ENCODE measurements at regions not wholly inside any gene's neighbourhood (a gene's known extent, or its start where the extent isn't known, plus 50 kb on each side); places are given as distances from the start of the nearest gene placed in this dataset.

GRCh38 chr16:86345516-86345915 lies 164.8 kb upstream of the FOXF1 start:
- no peak overlapping the region for H3K4ac ChIP-seq (ENCODE audit: low read length)
- no peak overlapping the region for H2BK12ac ChIP-seq (ENCODE audit: low read length)
- no peaks in the 10 kb centered on the region for H3K4me1 ChIP-seq (ENCODE audit: control insufficient read depth in 2 of 2, insufficient read depth in 1 of 2, low read depth in 1 of 2, low read length in 2 of 2)
- H3K79me1 ChIP-seq (ENCODE audit: low read depth, low read length), result no peaks in the 10 kb centered on the region
- H3K4me3 ChIP-seq (ENCODE audit: low read length in 2 of 2), result no peak overlapping the region
- H2BK120ac ChIP-seq (ENCODE audit: low read depth, low read length), result no peak overlapping the region
- no peak overlapping the region for H2BK15ac ChIP-seq (ENCODE audit: low read length)
- no peak overlapping the region for H2BK5ac ChIP-seq (ENCODE audit: low read length)
- no peak overlapping the region for H2AK5ac ChIP-seq (ENCODE audit: low read depth, low read length)
- no peak overlapping the region for H3K4me2 ChIP-seq (ENCODE audit: insufficient read depth, low read length, poor library complexity, severe bottlenecking)
- no peaks in the 10 kb centered on the region for H3K36me3 ChIP-seq (replicated peaks in 1 of 2; ENCODE audit: control insufficient read depth in 2 of 2, insufficient read depth in 2 of 2, low read length in 2 of 2)
- H3K27me3 ChIP-seq (ENCODE audit: control insufficient read depth in 3 of 3, insufficient read depth in 3 of 3, low read depth in 1 of 3, low read length in 3 of 3), result peaks cover 0 to 40% (median 11%) of the 10 kb centered on the region in 3 experiments
- no peak overlapping the region for H3K27ac ChIP-seq (replicated peaks; ENCODE audit: low read length)
- DNase-seq (ENCODE audit: low spot score), result no peak
- no CpG with 5 or more reads among the region's 12 CpGs for WGBS, 2 donors (ENCODE audit: extremely low coverage in 2 of 2, insufficient read length in 2 of 2, insufficient replicate concordance in 1 of 2)
- H3K23ac ChIP-seq (ENCODE audit: low read depth, low read length, poor library complexity), result no peak overlapping the region
- H3K9ac ChIP-seq (ENCODE audit: low read depth, low read length, poor library complexity), result no peak overlapping the region
- no peak overlapping the region for H4K91ac ChIP-seq (ENCODE audit: low read depth, low read length, poor library complexity)
- no peak overlapping the region for H3K18ac ChIP-seq (ENCODE audit: low read length)
- H2AFZ ChIP-seq (ENCODE audit: low read length), result no peak overlapping the region
- no peak overlapping the region for H4K8ac ChIP-seq (ENCODE audit: low read depth, low read length)
- no peaks in the 10 kb centered on the region for H3K9me3 ChIP-seq (replicated peaks in 1 of 2; ENCODE audit: control insufficient read depth in 2 of 2, insufficient read depth in 1 of 2, low read depth in 1 of 2, low read length in 2 of 2)
- H3K14ac ChIP-seq (ENCODE audit: low read length), result no peak overlapping the region

GRCh38 chr16:86346034-86346433 lies 164.3 kb upstream of the FOXF1 start:
- Histone ChIP-seq H2AFZ (ENCODE audit: low read length) (no peak overlapping the region), H3K18ac (ENCODE audit: low read length) (no peak overlapping the region), H2BK15ac (ENCODE audit: low read length) (no peak overlapping the region), H3K27ac (replicated peaks; ENCODE audit: low read length) (no peak overlapping the region), H3K27me3 (ENCODE audit: control insufficient read depth in 3 of 3, insufficient read depth in 3 of 3, low read depth in 1 of 3, low read length in 3 of 3) (peaks cover 0 to 43% (median 11%) of the 10 kb centered on the region in 3 experiments), H3K14ac (ENCODE audit: low read length) (no peak overlapping the region), H3K4me2 (ENCODE audit: insufficient read depth, low read length, poor library complexity, severe bottlenecking) (no peak overlapping the region), H3K36me3 (replicated peaks in 1 of 2; ENCODE audit: control insufficient read depth in 2 of 2, insufficient read depth in 2 of 2, low read length in 2 of 2) (no peaks in the 10 kb centered on the region), H4K91ac (ENCODE audit: low read depth, low read length, poor library complexity) (no peak overlapping the region), H3K4ac (ENCODE audit: low read length) (no peak overlapping the region), H3K4me3 (ENCODE audit: low read length in 2 of 2) (no peak overlapping the region), H3K9ac (ENCODE audit: low read depth, low read length, poor library complexity) (no peak overlapping the region), H3K4me1 (ENCODE audit: control insufficient read depth in 2 of 2, insufficient read depth in 1 of 2, low read depth in 1 of 2, low read length in 2 of 2) (no peaks in the 10 kb centered on the region), H3K23ac (ENCODE audit: low read depth, low read length, poor library complexity) (no peak overlapping the region), H3K9me3 (replicated peaks in 1 of 2; ENCODE audit: control insufficient read depth in 2 of 2, insufficient read depth in 1 of 2, low read depth in 1 of 2, low read length in 2 of 2) (no peaks in the 10 kb centered on the region), H2BK120ac (ENCODE audit: low read depth, low read length) (no peak overlapping the region), H2BK12ac (ENCODE audit: low read length) (no peak overlapping the region), H2BK5ac (ENCODE audit: low read length) (no peak overlapping the region), H3K79me1 (ENCODE audit: low read depth, low read length) (no peaks in the 10 kb centered on the region), H4K8ac (ENCODE audit: low read depth, low read length) (no peak overlapping the region), H2AK5ac (ENCODE audit: low read depth, low read length) (no peak overlapping the region)
- no CpG with 5 or more reads among the region's 7 CpGs for WGBS, 2 donors (ENCODE audit: extremely low coverage in 2 of 2, insufficient read length in 2 of 2, insufficient replicate concordance in 1 of 2)
- DNase-seq (ENCODE audit: low spot score), result no peak

- Histone ChIP-seq H3K4me1 (ENCODE audit: control insufficient read depth in 2 of 2, insufficient read depth in 1 of 2, low read depth in 1 of 2, low read length in 2 of 2) (no peaks in the 10 kb centered on the region), H3K4me2 (ENCODE audit: insufficient read depth, low read length, poor library complexity, severe bottlenecking) (no peak overlapping the region)
Measured at GRCh38 chr16:86347090-86347489, 163.2 kb upstream of the FOXF1 start.

GRCh38 chr16:86347916-86348555 lies 162.3 kb upstream of the FOXF1 start:
- no peak overlapping the region for H3K4me3 ChIP-seq (ENCODE audit: low read length in 2 of 2)
- H3K9me3 ChIP-seq (replicated peaks in 1 of 2; ENCODE audit: control insufficient read depth in 2 of 2, insufficient read depth in 1 of 2, low read depth in 1 of 2, low read length in 2 of 2), result no peaks in the 10 kb centered on the region
- H3K18ac ChIP-seq (ENCODE audit: low read length), result no peak overlapping the region
- no peak overlapping the region for H3K14ac ChIP-seq (ENCODE audit: low read length)
- H3K4ac ChIP-seq (ENCODE audit: low read length), result no peak overlapping the region
- H2BK120ac ChIP-seq (ENCODE audit: low read depth, low read length), result no peak overlapping the region
- no peak overlapping the region for H3K23ac ChIP-seq (ENCODE audit: low read depth, low read length, poor library complexity)
- no peak overlapping the region for H2BK15ac ChIP-seq (ENCODE audit: low read length)
- no peak overlapping the region for H3K4me2 ChIP-seq (ENCODE audit: insufficient read depth, low read length, poor library complexity, severe bottlenecking)
- no peak overlapping the region for H4K91ac ChIP-seq (ENCODE audit: low read depth, low read length, poor library complexity)
- no peaks in the 10 kb centered on the region for H3K36me3 ChIP-seq (replicated peaks in 1 of 2; ENCODE audit: control insufficient read depth in 2 of 2, insufficient read depth in 2 of 2, low read length in 2 of 2)
- no CpG with 5 or more reads among the region's 11 CpGs for WGBS, 2 donors (ENCODE audit: extremely low coverage in 2 of 2, insufficient read length in 2 of 2, insufficient replicate concordance in 1 of 2)
- no peak overlapping the region for H3K27ac ChIP-seq (replicated peaks; ENCODE audit: low read length)
- H2AFZ ChIP-seq (ENCODE audit: low read length), result no peak overlapping the region
- no peaks in the 10 kb centered on the region for H3K79me1 ChIP-seq (ENCODE audit: low read depth, low read length)
- H3K27me3 ChIP-seq (ENCODE audit: control insufficient read depth in 3 of 3, insufficient read depth in 3 of 3, low read depth in 1 of 3, low read length in 3 of 3), result peaks cover 0 to 39% (median 3%) of the 10 kb centered on the region in 3 experiments
- H2AK5ac ChIP-seq (ENCODE audit: low read depth, low read length), result no peak overlapping the region
- no peaks in the 10 kb centered on the region for H3K4me1 ChIP-seq (ENCODE audit: control insufficient read depth in 2 of 2, insufficient read depth in 1 of 2, low read depth in 1 of 2, low read length in 2 of 2)
- no peak overlapping the region for H3K9ac ChIP-seq (ENCODE audit: low read depth, low read length, poor library complexity)
- no peak overlapping the region for H4K8ac ChIP-seq (ENCODE audit: low read depth, low read length)
- no peak for DNase-seq (ENCODE audit: low spot score)
- no peak overlapping the region for H2BK5ac ChIP-seq (ENCODE audit: low read length)
- H2BK12ac ChIP-seq (ENCODE audit: low read length), result no peak overlapping the region

More at GRCh38 chr16:86347090-86347489, 163.2 kb upstream of the FOXF1 start:
- no peaks in the 10 kb centered on the region for H3K79me1 ChIP-seq (ENCODE audit: low read depth, low read length)
- H4K8ac ChIP-seq (ENCODE audit: low read depth, low read length), result no peak overlapping the region
- H3K36me3 ChIP-seq (replicated peaks in 1 of 2; ENCODE audit: control insufficient read depth in 2 of 2, insufficient read depth in 2 of 2, low read length in 2 of 2), result no peaks in the 10 kb centered on the region
- H2BK15ac ChIP-seq (ENCODE audit: low read length), result no peak overlapping the region
- H3K23ac ChIP-seq (ENCODE audit: low read depth, low read length, poor library complexity), result no peak overlapping the region
- no peak overlapping the region for H4K91ac ChIP-seq (ENCODE audit: low read depth, low read length, poor library complexity)
- no peak overlapping the region for H3K27ac ChIP-seq (replicated peaks; ENCODE audit: low read length)
- H3K18ac ChIP-seq (ENCODE audit: low read length), result no peak overlapping the region
- no peak overlapping the region for H2AK5ac ChIP-seq (ENCODE audit: low read depth, low read length)
- no CpG with 5 or more reads among the region's 3 CpGs for WGBS, 2 donors (ENCODE audit: extremely low coverage in 2 of 2, insufficient read length in 2 of 2, insufficient replicate concordance in 1 of 2)
- no peak overlapping the region for H3K9ac ChIP-seq (ENCODE audit: low read depth, low read length, poor library complexity)
- no peaks in the 10 kb centered on the region for H3K9me3 ChIP-seq (replicated peaks in 1 of 2; ENCODE audit: control insufficient read depth in 2 of 2, insufficient read depth in 1 of 2, low read depth in 1 of 2, low read length in 2 of 2)
- no peak overlapping the region for H3K4ac ChIP-seq (ENCODE audit: low read length)
- H2BK120ac ChIP-seq (ENCODE audit: low read depth, low read length), result no peak overlapping the region
- no peak overlapping the region for H2AFZ ChIP-seq (ENCODE audit: low read length)
- H3K4me3 ChIP-seq (ENCODE audit: low read length in 2 of 2), result no peak overlapping the region
- H2BK12ac ChIP-seq (ENCODE audit: low read length), result no peak overlapping the region
- H3K14ac ChIP-seq (ENCODE audit: low read length), result no peak overlapping the region
- H2BK5ac ChIP-seq (ENCODE audit: low read length), result no peak overlapping the region
- peaks cover 0 to 45% (median 7%) of the 10 kb centered on the region in 3 experiments for H3K27me3 ChIP-seq (ENCODE audit: control insufficient read depth in 3 of 3, insufficient read depth in 3 of 3, low read depth in 1 of 3, low read length in 3 of 3)
- no peak for DNase-seq (ENCODE audit: low spot score)
